SK-N-MC (cell line): ENCODE measurements at regions not wholly inside any gene's neighbourhood (a gene's known extent, or its start where the extent isn't known, plus 50 kb on each side); places are given as distances from the start of the nearest gene placed in this dataset.

Experiments
- EZH2 ChIP-seq: fragments of 200-600 bp; sonication (generic); IDR thresholded peaks from one replicate; pipeline ENCODE4 v1.6.1; 2017; ENCODE audit warnings: antibody characterized with exemption
- POLR2AphosphoS5 ChIP-seq: IDR thresholded peaks from 2 replicates; pipeline ENCODE4 v1.6.1; 2012; ENCODE audit warnings: mild to moderate bottlenecking, low read depth, low read length, borderline replicate concordance

GRCh38 chr7:17104419-17104818, 194.0 kb upstream of the AHR start:
- TF ChIP-seq POLR2AphosphoS5, result no peak
- no peak for TF ChIP-seq EZH2
